SK-N-SH treated with all-trans-retinoic acid at 6 μM for 48 hours (cell line): ENCODE measurements at regions not wholly inside any gene's neighbourhood (a gene's known extent, or its start where the extent isn't known, plus 50 kb on each side); places are given as distances from the start of the nearest gene placed in this dataset.

Source experiments
- CREB5 ChIP-seq: fragments of 250-450 bp; sonication (Bioruptor Pico); IDR thresholded peaks from 2 replicates; pipeline ENCODE4 v1.5.1; 2020; ENCODE audit warnings: low read depth, mild to moderate bottlenecking, moderate library complexity
- CSDC2 ChIP-seq: fragments of 250-450 bp; sonication (Bioruptor Pico); IDR thresholded peaks from 2 replicates; pipeline ENCODE4 v1.5.0; 2020; ENCODE audit warnings: mild to moderate bottlenecking, moderate library complexity
- GLIS3 ChIP-seq: fragments of 250-450 bp; sonication (Bioruptor Pico); IDR thresholded peaks from 2 replicates; pipeline ENCODE4 v1.5.0; 2020; ENCODE audit warnings: mild to moderate bottlenecking, moderate library complexity
- ISL1 ChIP-seq: fragments of 250-450 bp; sonication (Bioruptor Pico); IDR thresholded peaks from 2 replicates; pipeline ENCODE4 v2.1.2; 2022; ENCODE audit warnings: mild to moderate bottlenecking, moderate library complexity
- OSR1 ChIP-seq: fragments of 250-450 bp; sonication (Bioruptor Pico); IDR thresholded peaks from 2 replicates; pipeline ENCODE4 v1.8.0; 2022; ENCODE audit warnings: moderate library complexity, mild to moderate bottlenecking, inconsistent platforms
- PATZ1 ChIP-seq: fragments of 250-450 bp; sonication (Bioruptor Pico); IDR thresholded peaks from 2 replicates; pipeline ENCODE4 v1.8.0; 2020; ENCODE audit warnings: mild to moderate bottlenecking, moderate library complexity, borderline replicate concordance
- POU6F1 ChIP-seq: fragments of 250-450 bp; sonication (Bioruptor Pico); IDR thresholded peaks from 2 replicates; pipeline ENCODE4 v1.8.0; 2021; ENCODE audit warnings: low read depth, mild to moderate bottlenecking, moderate library complexity, borderline replicate concordance
- RARB ChIP-seq: fragments of 250-450 bp; sonication (Bioruptor Pico); IDR thresholded peaks from 2 replicates; pipeline ENCODE4 v1.8.0; 2021; ENCODE audit warnings: mild to moderate bottlenecking, moderate library complexity
- TCF4 ChIP-seq: fragments of 250-450 bp; sonication (Bioruptor Pico); IDR thresholded peaks from 2 replicates; pipeline ENCODE4 v1.8.0; 2021; ENCODE audit warnings: mild to moderate bottlenecking, moderate library complexity, borderline replicate concordance
- TOX ChIP-seq: fragments of 250-450 bp; sonication (Bioruptor Pico); IDR thresholded peaks from 2 replicates; pipeline ENCODE4 v1.8.0; 2021; ENCODE audit warnings: mild to moderate bottlenecking, moderate library complexity, borderline replicate concordance
- ZFP3 ChIP-seq: fragments of 250-450 bp; sonication (Bioruptor Pico); IDR thresholded peaks from 2 replicates; pipeline ENCODE4 v1.5.0; 2020; ENCODE audit warnings: mild to moderate bottlenecking, moderate library complexity
- ZFP30 ChIP-seq: fragments of 450-650 bp; formaldehyde crosslinking; IDR thresholded peaks from 2 replicates; pipeline ENCODE4 v1.5.0; 2022; ENCODE audit warnings: mild to moderate bottlenecking, moderate library complexity
- ZNF70 ChIP-seq: fragments of 450-650 bp; formaldehyde crosslinking; IDR thresholded peaks from 2 replicates; pipeline ENCODE4 v1.5.0; 2020; ENCODE audit warnings: mild to moderate bottlenecking, moderate library complexity
- ZNF8 ChIP-seq: fragments of 450-650 bp; formaldehyde crosslinking; IDR thresholded peaks from 2 replicates; pipeline ENCODE4 v1.5.0; 2020; ENCODE audit warnings: mild to moderate bottlenecking, moderate library complexity

- TF ChIP-seq ZFP30 (CRISPR knock-in tag): no peak
- no peak for TF ChIP-seq OSR1
- no peak for TF ChIP-seq ISL1
- no peak for TF ChIP-seq RARB (CRISPR knock-in tag)
- TF ChIP-seq PATZ1 (CRISPR knock-in tag): no peak
- no peak for TF ChIP-seq ZNF70 (CRISPR knock-in tag)
- no peak for TF ChIP-seq TOX (CRISPR knock-in tag)
- no peak for TF ChIP-seq ZFP3
- TF ChIP-seq GLIS3 (CRISPR knock-in tag): no peak
- TF ChIP-seq POU6F1 (CRISPR knock-in tag): no peak
- no peak for TF ChIP-seq TCF4 (CRISPR knock-in tag)
- TF ChIP-seq CREB5 (CRISPR knock-in tag): no peak
- no peak for TF ChIP-seq CSDC2 (CRISPR knock-in tag)
- TF ChIP-seq ZNF8 (CRISPR knock-in tag): no peak
Observed at GRCh38 chr3:182357928-182358327, 435.4 kb upstream of the ATP11B start.
